SK-N-SH (cell line): ENCODE measurements at regions not wholly inside any gene's neighbourhood (a gene's known extent, or its start where the extent isn't known, plus 50 kb on each side); places are given as distances from the start of the nearest gene placed in this dataset.

Experiments
- EP300 ChIP-seq, 2 experiments: IDR thresholded peaks; 2 replicates each; pipeline versions ENCODE4 v1.4.0 to v1.6.1; 2012; ENCODE audit warnings: borderline replicate concordance in 1 of 2, low read depth in 1 of 2, low read length in 1 of 2
- JUND ChIP-seq: IDR thresholded peaks from 2 replicates; pipeline ENCODE4 v1.4.0; 2012
- POLR2AphosphoS5 ChIP-seq: IDR thresholded peaks from 2 replicates; pipeline ENCODE4 v1.6.1; 2012; ENCODE audit warnings: low read depth, low read length
- YY1 ChIP-seq: IDR thresholded peaks from 2 replicates; pipeline ENCODE4 v1.4.0; 2012; ENCODE audit warnings: low read depth, mild to moderate bottlenecking
- TF ChIP-seq, protein P1 (sequence below): fragments of 200-600 bp; sonication (generic); IDR thresholded peaks from 2 replicates; pipeline ENCODE4 v1.6.1; 2017; ENCODE audit warnings: antibody characterized with exemption, mild to moderate bottlenecking, moderate library complexity

DNA sequence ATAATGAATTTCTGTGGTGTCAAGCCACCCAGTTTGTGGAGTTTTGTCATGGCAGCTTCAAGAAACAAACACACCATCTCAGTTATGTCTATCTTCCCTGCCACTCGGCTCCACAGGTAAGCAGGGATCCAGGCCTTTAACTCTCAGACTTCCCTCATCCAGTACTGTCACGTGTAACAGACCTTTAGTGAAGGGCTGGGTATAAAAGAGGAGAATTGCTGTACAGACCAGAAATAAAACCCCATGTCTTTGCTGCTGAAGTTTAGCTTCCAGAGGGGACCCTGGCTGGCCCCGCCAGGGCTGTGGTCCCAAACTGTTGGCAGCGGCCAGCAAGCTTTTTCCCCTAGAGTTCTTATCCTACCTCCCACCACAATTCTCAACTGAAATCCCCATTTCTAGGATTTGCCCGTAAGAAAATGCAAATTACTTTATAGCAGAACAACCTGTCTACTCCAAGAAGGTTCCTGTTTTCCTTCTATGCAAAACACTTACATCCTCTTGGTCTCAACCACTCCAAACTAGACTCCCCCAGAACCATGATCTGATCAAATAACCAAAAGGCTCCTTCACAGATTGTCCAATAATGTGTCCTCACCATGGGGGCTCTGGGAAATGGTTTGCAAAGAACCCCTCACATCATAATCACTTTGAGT is 438.0 kb upstream of the ID2 start:
- TF ChIP-seq, protein P1, sequence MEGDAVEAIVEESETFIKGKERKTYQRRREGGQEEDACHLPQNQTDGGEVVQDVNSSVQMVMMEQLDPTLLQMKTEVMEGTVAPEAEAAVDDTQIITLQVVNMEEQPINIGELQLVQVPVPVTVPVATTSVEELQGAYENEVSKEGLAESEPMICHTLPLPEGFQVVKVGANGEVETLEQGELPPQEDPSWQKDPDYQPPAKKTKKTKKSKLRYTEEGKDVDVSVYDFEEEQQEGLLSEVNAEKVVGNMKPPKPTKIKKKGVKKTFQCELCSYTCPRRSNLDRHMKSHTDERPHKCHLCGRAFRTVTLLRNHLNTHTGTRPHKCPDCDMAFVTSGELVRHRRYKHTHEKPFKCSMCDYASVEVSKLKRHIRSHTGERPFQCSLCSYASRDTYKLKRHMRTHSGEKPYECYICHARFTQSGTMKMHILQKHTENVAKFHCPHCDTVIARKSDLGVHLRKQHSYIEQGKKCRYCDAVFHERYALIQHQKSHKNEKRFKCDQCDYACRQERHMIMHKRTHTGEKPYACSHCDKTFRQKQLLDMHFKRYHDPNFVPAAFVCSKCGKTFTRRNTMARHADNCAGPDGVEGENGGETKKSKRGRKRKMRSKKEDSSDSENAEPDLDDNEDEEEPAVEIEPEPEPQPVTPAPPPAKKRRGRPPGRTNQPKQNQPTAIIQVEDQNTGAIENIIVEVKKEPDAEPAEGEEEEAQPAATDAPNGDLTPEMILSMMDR: no peak
- no peak for TF ChIP-seq YY1
- no peak for TF ChIP-seq EP300 (IDR thresholded peaks at IDR 0.05; ENCODE audit: borderline replicate concordance in 1 of 2, low read depth in 1 of 2, low read length in 1 of 2)
- TF ChIP-seq JUND: no peak
- no peak for TF ChIP-seq POLR2AphosphoS5
